ENCODE measurements at regions not wholly inside any gene's neighbourhood (a gene's known extent, or its start where the extent isn't known, plus 50 kb on each side); places are given as distances from the start of the nearest gene placed in this dataset.

GRCh38 chr5:124349931-124350330 lies 396.5 kb downstream of the ZNF608 start:
- intact Hi-C loops (cut with DNase I) = no loop called here
- no peak for DNase-seq

- no peak for DNase-seq
- intact Hi-C loops (cut with DNase I) = no loop called here
These were observed 403.0 kb downstream of the ZNF608 start for GRCh38 chr5:124343451-124343867.

- no peak for DNase-seq
These were observed 403.5 kb downstream of the ZNF608 start for GRCh38 chr5:124342986-124343385.

GRCh38 chr5:124342584-124342983 lies 403.9 kb downstream of the ZNF608 start:
- intact Hi-C loops (cut with DNase I) = no loop called here

More at GRCh38 chr5:124342986-124343385, 403.5 kb downstream of the ZNF608 start:
- intact Hi-C loops (cut with DNase I) = no loop called here

GRCh38 chr5:124342027-124342471 lies 404.4 kb downstream of the ZNF608 start:
- no peak for DNase-seq
- intact Hi-C loops (cut with DNase I) = no loop called here

More at GRCh38 chr5:124342584-124342983, 403.9 kb downstream of the ZNF608 start:
- no peak for DNase-seq

- intact Hi-C loops (cut with DNase I) = no loop called here
These were observed 405.2 kb downstream of the ZNF608 start for GRCh38 chr5:124341066-124341858.

GRCh38 chr5:124337996-124338395 lies 408.4 kb downstream of the ZNF608 start:
- no peak for DNase-seq
- intact Hi-C loops (cut with DNase I) = no loop called here

More at GRCh38 chr5:124341066-124341858, 405.2 kb downstream of the ZNF608 start:
- DNase-seq = no peak

GRCh38 chr5:124333298-124333979 lies 413.0 kb downstream of the ZNF608 start:
- intact Hi-C loops (cut with DNase I) = no loop called here

GRCh38 chr5:124332273-124332672 lies 414.2 kb downstream of the ZNF608 start:
- intact Hi-C loops (cut with DNase I) = no loop called here
- no peak for DNase-seq

More at GRCh38 chr5:124333298-124333979, 413.0 kb downstream of the ZNF608 start:
- no peak for DNase-seq

- DNase-seq = no peak
- intact Hi-C loops (cut with DNase I) = no loop called here
These were observed 415.7 kb downstream of the ZNF608 start for GRCh38 chr5:124330595-124331220.

- intact Hi-C loops (cut with DNase I) = no loop called here
- no peak for DNase-seq
These were observed 418.2 kb downstream of the ZNF608 start for GRCh38 chr5:124328201-124328600.

- intact Hi-C loops (cut with DNase I) = no loop called here
These were observed 427.8 kb downstream of the ZNF608 start for GRCh38 chr5:124318661-124319060.

GRCh38 chr5:124317451-124317850 lies 429.0 kb downstream of the ZNF608 start:
- intact Hi-C loops (cut with DNase I) = no loop called here
- DNase-seq = no peak

More at GRCh38 chr5:124318661-124319060, 427.8 kb downstream of the ZNF608 start:
- no peak for DNase-seq

GRCh38 chr5:124315741-124316415 lies 430.6 kb downstream of the ZNF608 start:
- no peak for DNase-seq
- intact Hi-C loops (cut with DNase I) = no loop called here

GRCh38 chr5:124310453-124310852 lies 436.0 kb downstream of the ZNF608 start:
- DNase-seq = no peak

GRCh38 chr5:124309241-124309980 lies 437.0 kb downstream of the ZNF608 start:
- DNase-seq = no peak

More at GRCh38 chr5:124310453-124310852, 436.0 kb downstream of the ZNF608 start:
- intact Hi-C loops (cut with DNase I) = no loop called here

GRCh38 chr5:124303366-124303765 lies 443.1 kb downstream of the ZNF608 start:
- no peak for DNase-seq
- intact Hi-C loops (cut with DNase I) = no loop called here

More at GRCh38 chr5:124309241-124309980, 437.0 kb downstream of the ZNF608 start:
- intact Hi-C loops (cut with DNase I) = no loop called here

- intact Hi-C loops (cut with DNase I) = no loop called here
- no peak for DNase-seq
These were observed 443.9 kb downstream of the ZNF608 start for GRCh38 chr5:124302533-124302932.

- intact Hi-C loops (cut with DNase I) = no loop called here
- no peak for DNase-seq
These were observed 444.6 kb downstream of the ZNF608 start for GRCh38 chr5:124301850-124302249.
